ENCODE measurements at regions not wholly inside any gene's neighbourhood (a gene's known extent, or its start where the extent isn't known, plus 50 kb on each side); places are given as distances from the start of the nearest gene placed in this dataset.

DNA sequence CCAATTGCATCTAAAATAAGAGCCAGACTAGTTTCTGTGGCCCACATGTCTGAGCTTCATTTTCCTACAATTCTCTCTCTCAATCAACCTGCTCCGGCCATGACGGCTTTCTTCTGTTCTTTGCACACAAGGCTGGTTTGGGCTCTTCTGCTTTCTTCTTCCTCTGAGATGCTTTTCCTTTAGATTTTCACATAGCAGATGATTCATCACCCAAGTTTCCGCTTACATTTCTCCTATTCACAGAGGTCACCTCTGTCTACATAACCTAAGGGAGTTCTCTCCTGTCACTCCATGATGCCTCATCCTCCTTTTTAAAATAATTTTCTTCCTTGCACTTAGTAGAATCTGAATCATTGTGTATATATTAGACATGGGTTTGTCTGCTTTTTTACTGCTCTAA lies 334.6 kb upstream of the TUSC1 start:
- in situ Hi-C loops (cut with MboI; ENCODE audit: low sequenced_read_pairs) = no loop called here

DNA sequence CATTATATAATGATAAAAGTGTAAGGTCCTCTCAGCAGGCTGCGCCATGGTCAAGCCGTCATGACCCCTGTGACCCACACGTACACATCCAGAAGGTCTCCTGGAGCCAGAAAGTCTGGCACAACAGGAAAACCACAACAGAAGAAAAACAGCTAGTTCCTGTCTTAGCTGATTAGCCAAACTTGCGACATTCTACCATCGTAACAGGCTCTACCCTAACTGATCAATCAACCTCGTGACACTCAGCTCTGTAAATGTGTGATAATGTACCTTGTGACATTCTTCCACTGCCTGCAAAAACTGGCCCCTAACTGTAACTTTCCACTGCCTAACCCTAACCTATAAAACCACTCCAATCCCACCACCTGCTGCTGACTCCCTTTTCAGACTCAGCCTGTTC lies 316.4 kb upstream of the TUSC1 start:
- in situ Hi-C loops (cut with MboI; ENCODE audit: low sequenced_read_pairs) = no loop called here

DNA sequence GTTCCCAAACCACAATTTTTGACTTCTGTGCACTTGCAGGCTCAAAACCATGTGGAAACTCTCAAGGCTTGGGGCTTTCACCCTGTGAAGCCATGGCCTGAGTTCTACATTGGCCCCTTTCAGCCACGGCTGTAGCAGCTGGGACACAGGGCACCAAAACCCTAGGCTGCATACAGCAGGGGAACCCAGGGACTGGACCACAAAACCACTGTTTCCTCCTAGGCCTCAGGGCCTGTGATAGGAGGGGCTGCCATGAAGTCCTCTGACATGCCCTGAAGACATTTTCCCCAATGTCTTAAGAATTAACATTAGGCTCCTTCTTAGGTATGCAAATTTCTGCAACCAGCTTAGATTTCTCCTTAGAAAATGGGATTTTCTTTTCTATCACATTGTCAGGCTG lies 312.1 kb upstream of the TUSC1 start:
- in situ Hi-C loops (cut with MboI; ENCODE audit: low sequenced_read_pairs) = no loop called here

DNA sequence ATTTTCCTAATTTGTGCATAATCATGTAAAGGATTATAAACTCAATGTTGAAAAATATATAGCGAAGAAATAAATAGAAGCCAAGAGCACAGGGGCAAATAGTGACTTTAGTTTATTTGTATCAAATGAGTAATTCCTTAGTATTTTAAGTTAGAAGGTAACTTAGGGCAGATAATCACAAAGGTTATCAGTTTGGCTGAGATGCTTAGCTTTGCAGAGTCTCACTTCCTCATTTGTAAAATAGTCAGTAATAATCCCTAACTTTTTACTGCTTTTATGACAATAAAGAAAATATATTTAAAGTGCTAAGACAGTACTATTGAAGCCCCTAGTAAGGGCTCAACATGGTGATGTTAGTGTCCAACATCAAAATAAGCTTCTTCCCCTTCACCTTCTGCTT lies 297.4 kb upstream of the TUSC1 start:
- in situ Hi-C loops (cut with MboI; ENCODE audit: low sequenced_read_pairs) = no loop called here

DNA sequence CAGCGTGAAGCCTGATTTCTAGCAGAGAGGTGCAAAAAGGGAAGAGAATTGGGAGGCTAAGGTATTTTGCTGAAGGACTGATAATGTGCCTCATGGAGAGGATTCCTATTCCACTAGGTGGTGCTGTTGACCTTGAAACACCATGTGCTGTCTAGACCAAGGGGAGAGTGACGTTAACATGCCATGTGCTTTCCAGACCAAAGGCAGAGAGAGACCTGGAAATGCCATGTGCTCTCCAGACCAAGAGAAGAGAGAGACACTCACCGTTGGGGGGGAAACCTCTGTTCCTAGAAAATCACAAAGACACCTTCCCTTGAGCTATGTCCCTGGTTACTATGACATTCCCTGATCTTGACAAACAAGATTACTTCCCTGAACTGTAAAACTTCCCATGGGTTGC lies 286.0 kb upstream of the TUSC1 start:
- in situ Hi-C loops (cut with MboI; ENCODE audit: low sequenced_read_pairs) = loop anchor here (25.0 kb wide), 1 partner anchor 373 kb away; no protein-coding TSS in a partner anchor

DNA sequence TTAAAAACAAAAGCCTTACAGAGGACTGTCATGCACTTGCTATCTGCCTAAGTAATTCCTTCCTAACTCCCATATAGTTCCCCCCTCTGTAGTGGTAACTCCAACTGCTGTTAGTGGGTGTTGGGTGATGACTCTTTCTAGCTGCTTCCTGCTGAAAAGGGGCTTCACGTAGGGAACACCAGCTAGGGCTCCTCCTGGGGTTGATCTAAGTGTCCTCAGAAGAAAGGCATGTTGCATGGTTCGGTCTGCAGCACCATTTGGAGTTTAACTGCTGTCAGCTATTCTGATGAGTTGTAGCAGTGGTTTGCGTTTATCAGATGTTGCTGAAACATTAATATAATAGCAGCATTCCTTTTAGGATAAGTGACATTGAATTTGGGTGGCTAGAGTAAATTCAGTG lies 281.9 kb upstream of the TUSC1 start:
- in situ Hi-C loops (cut with MboI; ENCODE audit: low sequenced_read_pairs) = loop anchor here (25.0 kb wide), 1 partner anchor 377 kb away; no protein-coding TSS in a partner anchor

DNA sequence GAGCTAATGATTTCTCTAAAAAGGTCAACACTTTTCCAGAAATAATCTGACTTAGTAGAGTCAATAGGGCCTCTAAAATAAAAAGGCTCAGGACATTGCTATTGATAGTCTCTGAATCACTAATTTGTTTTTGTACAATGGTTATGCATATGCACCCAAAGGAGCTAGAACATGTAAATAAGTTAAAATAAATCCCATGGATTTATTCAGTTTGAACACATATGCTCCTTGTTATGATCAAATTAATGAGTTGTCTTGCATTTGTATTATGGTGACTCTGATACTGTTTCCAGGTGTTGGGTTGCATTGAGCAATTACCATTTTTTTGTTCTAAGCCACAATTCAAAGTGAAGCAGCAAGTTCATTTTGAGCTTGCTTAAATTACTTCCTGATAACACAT lies 276.0 kb upstream of the TUSC1 start:
- in situ Hi-C loops (cut with MboI; ENCODE audit: low sequenced_read_pairs) = loop anchor here (25.0 kb wide), 1 partner anchor 383 kb away; no protein-coding TSS in a partner anchor

DNA sequence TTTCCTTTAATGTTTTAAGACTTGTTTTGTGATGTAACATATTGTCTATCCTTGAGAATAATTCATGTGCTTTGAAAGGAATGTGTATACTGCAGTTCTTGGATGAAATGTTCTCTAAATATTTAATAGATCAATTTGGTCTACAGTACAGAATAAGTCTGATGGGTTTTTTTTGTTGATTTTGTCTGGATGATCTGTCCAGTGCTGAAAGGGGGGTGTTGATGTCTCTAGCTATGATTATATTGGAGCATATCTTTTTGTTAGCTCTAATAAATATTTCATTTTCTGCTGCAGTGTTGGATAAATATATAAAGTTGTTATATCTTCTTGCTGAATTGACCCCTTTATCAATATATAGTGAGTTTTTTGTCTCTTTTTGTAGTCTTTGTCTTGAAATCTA lies 269.9 kb upstream of the TUSC1 start:
- in situ Hi-C loops (cut with MboI; ENCODE audit: low sequenced_read_pairs) = loop anchor here (25.0 kb wide), 1 partner anchor 111 kb away; no protein-coding TSS in a partner anchor

DNA sequence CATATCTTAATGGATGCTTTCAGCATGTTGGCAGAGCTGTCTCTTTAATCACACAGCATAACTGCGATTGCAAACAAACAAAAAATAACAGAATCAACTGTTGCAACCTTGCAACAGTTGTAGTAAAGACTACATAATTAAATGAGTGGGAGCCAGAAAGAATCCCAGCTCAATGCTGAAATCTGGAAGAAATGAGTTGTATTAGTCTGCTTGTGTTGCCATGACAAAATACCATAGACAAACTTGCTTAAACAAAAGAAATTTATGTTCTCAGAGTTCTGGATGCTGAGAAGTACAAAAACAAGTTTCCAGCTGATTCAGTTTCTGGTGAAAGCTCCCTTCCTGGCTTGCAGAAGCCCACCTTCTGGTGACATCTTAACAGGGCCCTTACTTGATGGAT lies 260.9 kb upstream of the TUSC1 start:
- in situ Hi-C loops (cut with MboI; ENCODE audit: low sequenced_read_pairs) = loop anchor here (25.0 kb wide), 1 partner anchor 102 kb away; no protein-coding TSS in a partner anchor

DNA sequence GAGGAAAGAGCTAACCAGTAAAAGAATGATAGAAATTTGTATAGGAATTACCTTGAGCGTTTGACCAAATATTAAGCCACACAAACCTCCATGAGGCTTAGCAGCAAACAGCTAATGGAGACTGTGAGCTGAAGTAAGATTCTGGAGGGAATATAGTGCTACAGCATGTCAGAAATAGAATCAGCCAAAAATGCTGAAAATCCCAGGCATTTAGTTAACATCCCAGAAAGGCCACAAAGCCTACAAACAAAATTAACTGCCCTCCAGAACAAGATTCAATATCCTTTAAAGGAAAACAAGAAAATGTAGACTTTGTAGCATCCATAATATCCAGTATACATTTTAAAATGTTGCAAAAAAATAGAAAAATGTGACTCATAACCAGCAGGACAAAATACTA lies 257.8 kb upstream of the TUSC1 start:
- in situ Hi-C loops (cut with MboI; ENCODE audit: low sequenced_read_pairs) = loop anchor here (25.0 kb wide), 1 partner anchor 99 kb away; no protein-coding TSS in a partner anchor

DNA sequence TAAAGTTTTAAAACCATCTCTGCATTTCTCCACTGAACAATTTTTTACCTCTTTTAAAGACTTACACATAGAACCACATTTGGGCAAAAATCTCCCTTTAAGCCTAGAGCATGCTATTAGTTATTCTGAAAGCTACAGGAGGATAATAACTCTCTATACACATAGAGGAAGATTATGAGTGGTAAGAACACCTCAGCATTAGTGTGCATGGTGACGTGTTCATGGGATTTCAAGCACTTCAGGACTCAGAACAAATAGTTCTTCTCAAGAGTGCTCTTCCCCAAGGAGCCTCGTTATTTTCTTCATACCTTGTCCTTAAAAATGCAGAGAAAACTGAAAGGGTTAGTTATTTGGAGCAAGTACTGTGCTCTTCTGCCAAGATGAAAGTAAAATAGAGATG lies 256.9 kb upstream of the TUSC1 start:
- in situ Hi-C loops (cut with MboI; ENCODE audit: low sequenced_read_pairs) = loop anchor here (25.0 kb wide), 1 partner anchor 98 kb away; no protein-coding TSS in a partner anchor

DNA sequence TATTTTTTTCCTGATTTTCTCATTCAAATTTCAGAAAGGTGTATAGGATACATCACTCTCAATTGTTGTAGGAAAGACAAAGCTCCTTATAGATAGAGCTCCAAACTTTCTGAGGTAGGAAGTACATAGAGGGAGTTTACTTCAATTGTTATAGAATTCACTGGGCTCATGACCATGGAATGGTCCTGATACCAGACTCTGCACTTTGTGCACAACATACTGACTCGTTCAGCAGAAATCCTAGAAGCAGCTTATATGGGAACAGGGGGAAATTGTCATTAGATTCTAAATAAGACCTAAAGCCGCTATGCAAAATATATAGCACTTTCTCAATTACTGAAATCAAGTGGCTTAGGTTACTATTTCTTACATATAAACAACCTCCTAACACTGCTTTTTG lies 240.5 kb upstream of the TUSC1 start:
- in situ Hi-C loops (cut with MboI; ENCODE audit: low sequenced_read_pairs) = no loop called here

DNA sequence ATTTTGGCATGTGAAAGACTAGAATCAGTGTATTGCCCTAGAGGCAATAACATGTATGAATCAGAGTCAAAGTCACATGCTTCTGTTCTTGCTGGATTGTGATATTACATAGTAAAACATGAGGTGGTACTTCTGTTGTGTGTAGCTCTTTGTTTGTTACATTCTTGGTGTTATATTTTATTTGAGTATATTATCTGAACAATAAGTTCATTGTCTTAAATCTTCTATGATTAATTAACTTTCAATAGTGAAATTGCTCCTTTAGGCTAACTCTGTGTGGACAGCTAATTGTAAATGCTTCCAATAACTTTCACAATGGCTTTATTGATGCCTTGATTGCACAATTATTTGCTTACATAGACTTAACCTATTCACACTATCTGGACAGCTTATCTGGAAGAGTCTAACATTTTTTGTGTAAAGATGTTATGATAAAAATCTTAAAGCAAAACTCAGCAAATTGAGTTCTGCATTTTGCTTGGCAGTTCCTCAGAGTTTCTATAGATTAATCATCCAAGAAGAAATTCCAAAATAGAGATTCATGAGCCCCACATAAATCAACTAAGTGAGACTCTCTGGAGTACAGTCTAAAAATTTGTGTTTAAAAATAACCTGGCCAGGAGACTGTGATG lies 239.6 kb upstream of the TUSC1 start:
- in situ Hi-C loops (cut with MboI; ENCODE audit: low sequenced_read_pairs) = no loop called here

DNA sequence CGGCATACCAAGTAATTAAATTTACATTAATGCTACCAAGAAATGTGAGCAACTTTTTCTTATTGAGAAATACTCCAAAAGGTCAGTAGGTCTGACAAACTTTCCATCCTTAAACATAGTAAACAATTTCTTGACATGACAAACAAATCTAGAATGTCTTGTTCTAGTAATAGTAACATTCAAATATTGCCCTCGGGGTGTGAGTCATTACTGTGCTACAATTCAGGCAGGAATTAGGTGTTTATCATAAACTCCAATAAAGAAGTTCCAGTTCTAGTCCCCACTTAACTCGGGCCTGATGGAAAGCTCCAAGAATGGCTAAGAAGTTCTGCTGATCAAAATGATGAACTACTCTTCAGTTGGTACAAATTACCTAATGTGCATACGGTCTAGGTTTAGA lies 235.6 kb upstream of the TUSC1 start:
- in situ Hi-C loops (cut with MboI; ENCODE audit: low sequenced_read_pairs) = no loop called here

DNA sequence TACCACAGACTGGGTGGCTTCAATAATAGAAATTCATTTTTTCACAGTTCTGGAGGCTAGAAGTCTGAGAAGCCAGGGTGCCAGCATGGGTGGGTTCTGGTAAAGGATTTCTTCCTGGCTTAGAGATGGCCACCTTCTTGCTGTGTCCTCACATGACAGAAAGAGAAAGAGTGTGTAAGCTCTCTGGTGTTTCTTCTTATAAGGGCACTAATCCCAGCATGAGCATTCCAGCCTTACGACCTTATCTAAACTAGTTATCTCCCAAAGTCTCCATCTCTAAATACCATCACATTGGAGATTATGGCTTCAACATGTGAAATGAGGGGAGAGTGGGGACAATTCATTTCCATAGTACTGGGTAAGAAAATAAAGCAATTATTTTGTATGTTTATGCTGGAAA lies 226.5 kb upstream of the TUSC1 start:
- in situ Hi-C loops (cut with MboI; ENCODE audit: low sequenced_read_pairs) = no loop called here

DNA sequence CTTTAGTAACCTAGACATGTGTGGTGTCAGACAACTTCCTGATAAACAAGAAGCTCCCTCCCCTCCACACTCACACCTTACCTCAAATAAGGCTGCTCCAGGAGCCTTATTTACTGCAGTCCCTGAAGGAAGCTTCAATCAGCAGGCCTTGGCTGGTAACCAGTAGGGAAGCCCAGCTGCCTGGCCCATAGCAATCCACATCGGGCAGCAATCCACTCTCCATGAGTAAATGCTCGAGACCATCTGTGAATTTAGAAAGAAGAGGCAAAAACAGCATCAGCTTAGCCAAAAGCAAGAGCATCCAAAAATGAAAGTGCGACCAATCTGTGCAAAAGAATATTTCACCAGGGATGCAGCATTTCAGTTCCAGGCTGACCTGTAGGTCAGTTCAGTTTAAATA lies 213.3 kb upstream of the TUSC1 start:
- in situ Hi-C loops (cut with MboI; ENCODE audit: low sequenced_read_pairs) = no loop called here

DNA sequence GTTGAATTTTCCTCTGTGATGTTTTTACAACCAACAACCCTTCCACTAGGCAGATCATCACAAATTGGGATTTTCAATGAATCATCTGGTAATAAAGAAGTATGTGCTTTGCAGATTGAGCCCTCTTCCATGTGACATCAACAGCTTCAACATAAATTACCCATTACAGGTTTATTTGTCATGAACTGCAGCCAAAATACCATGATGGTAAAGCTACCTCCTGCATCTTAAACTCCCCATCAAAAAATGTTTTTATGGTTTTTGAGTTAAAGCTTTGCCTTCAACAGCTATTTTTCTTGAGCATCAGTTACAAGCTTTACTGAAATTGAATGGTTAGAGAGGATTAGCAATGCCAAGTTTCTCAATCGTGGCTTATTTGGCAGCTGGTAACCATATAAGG lies 211.4 kb upstream of the TUSC1 start:
- in situ Hi-C loops (cut with MboI; ENCODE audit: low sequenced_read_pairs) = no loop called here

DNA sequence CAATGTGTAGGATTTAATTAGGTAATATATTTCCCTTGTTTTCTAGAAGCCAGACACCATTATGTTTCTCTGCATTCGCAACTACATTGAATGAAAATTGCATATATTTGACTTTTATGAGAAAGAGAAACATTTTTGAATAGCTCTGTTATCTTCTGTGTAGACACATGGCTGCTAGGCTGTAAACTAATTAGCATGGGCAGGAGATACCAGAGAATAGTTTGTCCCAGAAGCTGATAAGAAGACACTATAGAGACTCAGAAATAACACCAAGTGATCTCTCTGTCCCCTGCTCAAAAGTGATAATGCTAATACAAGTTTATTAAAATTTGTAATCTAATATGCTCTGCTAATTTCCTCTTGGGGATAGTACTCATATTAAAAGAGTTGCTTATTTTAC lies 198.0 kb upstream of the TUSC1 start:
- in situ Hi-C loops (cut with MboI; ENCODE audit: low sequenced_read_pairs) = no loop called here

DNA sequence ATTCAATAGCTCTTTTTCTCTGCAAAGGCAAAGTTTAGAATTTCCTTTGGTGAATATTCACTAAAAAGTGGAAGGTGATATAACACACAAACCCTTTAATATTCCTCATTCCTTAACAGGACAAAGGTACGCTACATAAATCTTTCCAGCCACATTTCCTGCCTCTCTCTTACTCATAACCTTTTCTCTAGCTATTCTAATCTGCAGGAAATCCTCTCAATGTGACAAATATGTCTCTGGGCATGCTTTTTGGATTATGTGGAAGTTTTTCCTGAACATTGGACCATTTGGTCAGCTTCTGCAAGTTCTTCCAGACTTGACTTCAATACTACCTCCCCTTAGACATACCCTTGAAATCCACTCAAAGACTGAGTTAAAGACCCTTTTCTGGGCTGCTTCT lies 186.3 kb upstream of the TUSC1 start:
- in situ Hi-C loops (cut with MboI; ENCODE audit: low sequenced_read_pairs) = no loop called here

DNA sequence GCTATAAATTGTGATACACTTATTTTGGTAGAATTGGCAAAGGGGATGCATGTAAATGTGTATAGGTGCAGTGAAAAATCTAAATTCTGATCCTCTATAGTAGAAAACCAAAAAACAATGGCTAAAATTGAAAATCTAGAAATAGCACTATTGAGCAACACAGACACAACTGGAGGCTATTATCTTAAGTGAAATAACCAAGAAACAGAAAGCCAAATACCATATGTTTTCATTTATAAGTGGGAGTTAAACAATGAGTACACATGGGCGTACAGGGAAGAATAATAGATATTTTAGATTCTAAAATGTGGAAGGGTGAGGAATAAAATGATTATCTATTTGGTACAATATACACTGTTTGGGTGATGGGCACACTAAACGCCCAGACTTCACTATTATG lies 183.2 kb upstream of the TUSC1 start:
- in situ Hi-C loops (cut with MboI; ENCODE audit: low sequenced_read_pairs) = no loop called here

DNA sequence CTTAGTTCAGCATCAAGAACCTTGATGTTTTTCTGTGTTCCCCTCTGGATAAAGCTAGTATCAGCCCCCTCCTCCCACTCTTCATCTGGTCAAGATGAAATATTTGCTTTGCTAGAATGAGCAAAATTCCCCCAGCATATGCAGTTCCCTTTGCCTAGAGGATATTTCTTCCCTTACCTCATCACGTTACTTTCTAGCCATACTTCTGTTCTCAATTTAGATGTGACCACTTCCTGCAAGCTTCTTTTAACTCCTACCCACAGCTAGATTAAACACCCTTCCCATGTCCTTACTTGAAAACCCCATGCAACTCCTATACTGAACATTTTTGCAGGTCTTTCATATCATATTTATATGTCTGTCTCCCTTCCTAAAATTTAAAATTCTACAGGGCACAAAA lies 178.9 kb upstream of the TUSC1 start:
- in situ Hi-C loops (cut with MboI; ENCODE audit: low sequenced_read_pairs) = no loop called here

DNA sequence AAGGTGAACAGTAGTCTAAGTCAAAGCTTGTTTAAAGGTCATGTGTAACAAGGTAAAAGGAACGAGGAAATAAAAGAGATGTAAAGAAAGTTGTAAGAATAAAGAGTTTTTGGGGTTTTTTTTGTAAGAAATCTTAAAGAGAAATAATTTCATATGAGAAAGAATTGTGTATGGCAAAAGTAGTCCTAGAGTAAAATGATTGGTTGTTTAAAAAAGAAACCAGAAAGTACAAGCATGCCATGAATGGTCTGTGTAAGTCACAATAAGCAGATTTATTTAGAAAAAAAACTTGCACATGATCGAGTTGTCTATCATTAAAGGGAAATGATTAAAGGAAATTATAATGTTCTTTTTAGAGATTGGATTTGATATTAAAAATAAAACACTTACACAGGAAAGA lies 172.6 kb upstream of the TUSC1 start:
- in situ Hi-C loops (cut with MboI; ENCODE audit: low sequenced_read_pairs) = no loop called here

DNA sequence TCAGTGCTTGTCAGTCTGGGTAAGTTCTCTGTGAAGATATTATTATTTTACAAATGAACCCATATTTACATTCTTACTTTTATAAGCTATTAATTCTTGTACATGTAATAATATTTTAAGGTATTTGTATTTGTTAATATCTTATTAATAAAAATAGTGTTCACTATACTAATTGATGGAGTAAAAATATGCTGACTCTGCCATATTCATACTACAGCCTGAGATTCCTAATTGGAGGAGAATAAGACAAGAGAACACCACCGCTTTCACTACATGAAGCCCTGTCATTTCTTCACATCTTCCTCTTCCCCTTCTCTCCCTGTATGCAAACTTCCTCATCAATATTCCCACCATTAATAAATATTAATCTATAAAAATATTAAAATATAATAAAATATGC lies 167.6 kb upstream of the TUSC1 start:
- in situ Hi-C loops (cut with MboI; ENCODE audit: low sequenced_read_pairs) = loop anchor here (25.0 kb wide), 1 partner anchor 91 kb away; no protein-coding TSS in a partner anchor

Measured in HL-60/S4 treated with phorbol 12-myristate 13-acetate at 8.2 ng/mL for 4 days and 3 days (cell line).